ENCODE measurements at regions not wholly inside any gene's neighbourhood (a gene's known extent, or its start where the extent isn't known, plus 50 kb on each side); places are given as distances from the start of the nearest gene placed in this dataset.

DNA sequence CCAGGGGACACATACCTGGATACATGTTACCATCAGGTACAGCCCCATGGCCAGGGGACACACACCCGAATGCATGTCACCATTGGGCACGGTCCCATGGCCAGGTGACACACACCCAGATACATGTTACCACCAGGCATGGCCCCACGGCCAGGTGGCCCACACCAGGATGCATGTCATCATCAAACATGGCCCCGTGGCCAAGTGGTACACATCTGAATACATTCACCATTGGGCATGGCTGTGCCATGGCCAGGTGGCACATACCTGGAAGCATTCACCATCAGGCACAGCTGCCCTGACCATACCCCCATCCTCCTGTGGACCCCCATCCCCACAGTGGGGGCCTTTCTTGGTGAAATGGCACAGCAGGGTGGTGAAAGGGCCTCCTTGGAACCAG is 97.6 kb downstream of the RBFOX3 start:
- TF ChIP-seq, protein P1, sequence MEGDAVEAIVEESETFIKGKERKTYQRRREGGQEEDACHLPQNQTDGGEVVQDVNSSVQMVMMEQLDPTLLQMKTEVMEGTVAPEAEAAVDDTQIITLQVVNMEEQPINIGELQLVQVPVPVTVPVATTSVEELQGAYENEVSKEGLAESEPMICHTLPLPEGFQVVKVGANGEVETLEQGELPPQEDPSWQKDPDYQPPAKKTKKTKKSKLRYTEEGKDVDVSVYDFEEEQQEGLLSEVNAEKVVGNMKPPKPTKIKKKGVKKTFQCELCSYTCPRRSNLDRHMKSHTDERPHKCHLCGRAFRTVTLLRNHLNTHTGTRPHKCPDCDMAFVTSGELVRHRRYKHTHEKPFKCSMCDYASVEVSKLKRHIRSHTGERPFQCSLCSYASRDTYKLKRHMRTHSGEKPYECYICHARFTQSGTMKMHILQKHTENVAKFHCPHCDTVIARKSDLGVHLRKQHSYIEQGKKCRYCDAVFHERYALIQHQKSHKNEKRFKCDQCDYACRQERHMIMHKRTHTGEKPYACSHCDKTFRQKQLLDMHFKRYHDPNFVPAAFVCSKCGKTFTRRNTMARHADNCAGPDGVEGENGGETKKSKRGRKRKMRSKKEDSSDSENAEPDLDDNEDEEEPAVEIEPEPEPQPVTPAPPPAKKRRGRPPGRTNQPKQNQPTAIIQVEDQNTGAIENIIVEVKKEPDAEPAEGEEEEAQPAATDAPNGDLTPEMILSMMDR (IDR thresholded peaks at IDR 0.05): no peak
- TF ChIP-seq POLR2AphosphoS5 (IDR thresholded peaks at IDR 0.05): no peak

All from breast epithelium (tissue), 3 donors.